ENCODE measurements at regions not wholly inside any gene's neighbourhood (a gene's known extent, or its start where the extent isn't known, plus 50 kb on each side); places are given as distances from the start of the nearest gene placed in this dataset.

DNA sequence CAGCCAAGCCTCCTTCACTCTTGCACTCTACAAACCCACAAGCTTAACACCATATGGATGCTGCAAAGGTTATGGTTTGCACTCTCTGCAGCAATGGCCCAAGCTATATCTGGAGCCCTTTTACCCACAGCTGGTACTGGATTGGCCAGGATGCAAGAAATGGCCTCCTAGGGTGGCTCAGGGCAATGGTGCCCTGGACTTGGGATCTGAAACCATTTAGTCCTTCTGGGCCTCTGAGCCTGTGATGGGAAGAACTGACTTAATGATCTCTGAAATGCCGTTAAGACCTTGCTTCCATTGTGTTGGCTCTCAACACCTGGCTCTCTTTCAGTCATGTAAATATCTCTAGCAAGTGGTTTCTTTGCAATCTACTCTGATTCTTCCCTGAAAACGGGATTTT, 626.0 kb downstream of the KCTD8 start:
- TF ChIP-seq, protein P1, sequence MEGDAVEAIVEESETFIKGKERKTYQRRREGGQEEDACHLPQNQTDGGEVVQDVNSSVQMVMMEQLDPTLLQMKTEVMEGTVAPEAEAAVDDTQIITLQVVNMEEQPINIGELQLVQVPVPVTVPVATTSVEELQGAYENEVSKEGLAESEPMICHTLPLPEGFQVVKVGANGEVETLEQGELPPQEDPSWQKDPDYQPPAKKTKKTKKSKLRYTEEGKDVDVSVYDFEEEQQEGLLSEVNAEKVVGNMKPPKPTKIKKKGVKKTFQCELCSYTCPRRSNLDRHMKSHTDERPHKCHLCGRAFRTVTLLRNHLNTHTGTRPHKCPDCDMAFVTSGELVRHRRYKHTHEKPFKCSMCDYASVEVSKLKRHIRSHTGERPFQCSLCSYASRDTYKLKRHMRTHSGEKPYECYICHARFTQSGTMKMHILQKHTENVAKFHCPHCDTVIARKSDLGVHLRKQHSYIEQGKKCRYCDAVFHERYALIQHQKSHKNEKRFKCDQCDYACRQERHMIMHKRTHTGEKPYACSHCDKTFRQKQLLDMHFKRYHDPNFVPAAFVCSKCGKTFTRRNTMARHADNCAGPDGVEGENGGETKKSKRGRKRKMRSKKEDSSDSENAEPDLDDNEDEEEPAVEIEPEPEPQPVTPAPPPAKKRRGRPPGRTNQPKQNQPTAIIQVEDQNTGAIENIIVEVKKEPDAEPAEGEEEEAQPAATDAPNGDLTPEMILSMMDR (IDR thresholded peaks at IDR 0.05): no peak
- TF ChIP-seq POLR2AphosphoS5 (IDR thresholded peaks at IDR 0.05): no peak
